Colon (tissue), 2 donors: ENCODE measurements at regions not wholly inside any gene's neighbourhood (a gene's known extent, or its start where the extent isn't known, plus 50 kb on each side); places are given as distances from the start of the nearest gene placed in this dataset.
"Not testable (repeated sequence)": the region's sequence is repeated elsewhere in the genome, so short reads cannot be mapped to it uniquely, and the experiment has no call there.

Experiments used
- FAIRE-seq: peaks from 2 replicates; lab custom pipeline; 2012; peaks lifted over from hg19 to GRCh38; lab: Jason Lieb, UNC
- donor health status: control.
- donor health status: control.

DNA sequence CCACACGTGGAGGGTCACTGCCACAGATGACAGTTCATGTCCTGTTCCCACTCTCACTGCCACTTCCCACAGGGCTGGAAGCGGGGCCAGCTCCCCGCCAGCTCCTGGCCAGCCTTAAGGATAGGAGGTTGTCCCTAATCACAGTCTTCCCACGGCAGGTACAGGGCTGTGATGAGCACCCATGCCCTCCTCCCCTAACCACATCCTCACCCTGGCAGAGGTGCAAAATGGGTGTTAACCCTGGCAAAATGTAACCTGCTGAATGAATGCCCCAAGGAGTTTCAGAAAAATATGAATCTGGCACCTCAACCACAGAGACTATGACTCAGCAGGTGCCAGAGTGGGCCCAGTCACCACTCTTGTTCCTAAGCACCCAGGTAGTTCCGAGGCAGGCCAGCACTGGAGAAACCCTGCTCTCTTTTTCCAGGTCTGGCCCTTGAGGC is 185.1 kb upstream of the TPM1 start:
- no peak for FAIRE-seq

- FAIRE-seq = no peak
Measured at GRCh38 chr15:62858343-62858742, 184.2 kb upstream of the TPM1 start.

GRCh38 chr15:62862717-62863116 is 179.8 kb upstream of the TPM1 start:
- FAIRE-seq = no peak

DNA sequence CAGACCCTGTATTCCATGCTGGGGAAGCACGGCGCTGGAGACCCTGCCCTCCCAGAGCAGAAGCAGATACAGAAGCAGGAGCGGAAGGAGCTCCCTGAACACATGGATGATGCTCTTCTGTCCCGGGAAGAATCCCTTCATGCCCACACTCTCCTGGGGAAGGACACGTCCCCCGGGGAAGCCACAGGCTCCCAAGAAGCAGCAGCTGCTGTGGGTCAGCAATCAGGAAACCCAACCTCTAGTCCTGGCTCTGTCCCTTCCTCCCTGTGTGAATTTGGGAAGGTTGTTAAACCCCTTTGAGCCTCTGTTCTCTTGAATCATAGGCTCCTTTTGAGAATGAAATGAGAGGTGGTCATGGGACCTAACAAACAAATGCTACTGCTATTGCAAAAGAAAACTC is 176.2 kb upstream of the TPM1 start:
- FAIRE-seq = no peak

- no peak for FAIRE-seq
Measured at GRCh38 chr15:62867844-62868243, 174.7 kb upstream of the TPM1 start.

- no peak for FAIRE-seq
Measured at GRCh38 chr15:62868507-62868906, 174.0 kb upstream of the TPM1 start.

GRCh38 chr15:62869116-62869515 is 173.4 kb upstream of the TPM1 start:
- no peak for FAIRE-seq

DNA sequence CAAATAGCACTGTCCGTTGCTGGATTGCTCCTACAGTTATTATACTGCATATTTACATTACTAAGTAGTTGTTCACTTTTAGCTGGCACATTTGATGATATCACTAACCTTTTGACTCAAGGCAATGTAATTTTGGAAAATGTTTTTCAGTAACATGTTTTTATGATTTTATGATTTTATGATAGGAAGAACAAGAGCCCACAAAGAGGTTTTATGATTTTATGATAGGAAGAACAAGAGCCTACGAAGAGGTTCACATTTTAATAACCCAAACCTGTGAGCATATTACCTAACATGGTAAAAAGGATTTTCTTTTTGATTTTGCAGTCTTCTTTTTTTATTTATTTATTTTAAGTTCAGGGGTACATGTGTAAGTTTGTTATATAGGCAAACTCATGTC is 172.3 kb upstream of the TPM1 start:
- peak; percentile 86 for FAIRE-seq

- FAIRE-seq = not testable (repeated sequence)
Measured at GRCh38 chr15:62870701-62871100, 171.8 kb upstream of the TPM1 start.

- FAIRE-seq = no peak
Measured at GRCh38 chr15:62873203-62873602, 169.3 kb upstream of the TPM1 start.

DNA sequence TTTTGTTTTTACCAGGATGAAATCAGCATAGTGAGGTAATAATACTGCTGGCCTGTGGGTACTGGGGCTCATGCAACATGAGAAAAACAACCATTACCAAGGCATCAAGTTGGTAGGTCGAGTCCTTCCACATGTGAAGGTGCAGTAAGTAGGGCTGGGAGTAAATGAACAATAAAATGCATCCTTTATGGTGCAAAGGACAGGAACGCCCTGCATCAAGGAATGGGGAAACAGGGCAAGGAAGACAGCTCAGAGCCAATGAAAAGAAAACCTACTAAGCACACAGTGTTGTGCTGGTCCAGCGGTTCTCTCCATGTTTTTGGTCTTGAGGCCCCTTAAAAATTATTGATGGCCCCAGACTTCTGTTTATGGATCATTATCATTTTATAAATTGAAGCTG is 168.5 kb upstream of the TPM1 start:
- FAIRE-seq = no peak

GRCh38 chr15:62874959-62875625 is 167.5 kb upstream of the TPM1 start:
- FAIRE-seq = no peak

DNA sequence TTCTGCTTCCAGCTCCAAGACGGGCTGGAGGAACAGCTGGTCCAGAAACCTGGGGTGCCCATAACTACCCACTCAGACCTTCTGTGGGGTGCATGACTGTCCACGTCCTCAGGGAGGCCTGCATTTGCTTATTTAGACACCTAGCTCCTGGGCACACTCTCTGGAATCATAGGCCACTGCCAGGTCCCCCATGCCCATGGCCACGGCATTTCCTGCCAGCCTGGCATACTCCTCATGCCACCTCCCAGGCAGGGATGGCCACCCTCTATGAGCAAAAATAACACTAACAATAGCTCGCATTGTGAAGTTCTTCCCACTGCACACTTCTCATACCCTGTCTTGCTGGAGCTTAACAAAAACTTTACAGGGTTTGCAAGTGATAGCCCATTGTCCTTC is 166.9 kb upstream of the TPM1 start:
- FAIRE-seq = no peak

- FAIRE-seq = no peak
Measured at GRCh38 chr15:62877276-62877857, 165.2 kb upstream of the TPM1 start.

GRCh38 chr15:62878070-62878469 is 164.5 kb upstream of the TPM1 start:
- no peak for FAIRE-seq

DNA sequence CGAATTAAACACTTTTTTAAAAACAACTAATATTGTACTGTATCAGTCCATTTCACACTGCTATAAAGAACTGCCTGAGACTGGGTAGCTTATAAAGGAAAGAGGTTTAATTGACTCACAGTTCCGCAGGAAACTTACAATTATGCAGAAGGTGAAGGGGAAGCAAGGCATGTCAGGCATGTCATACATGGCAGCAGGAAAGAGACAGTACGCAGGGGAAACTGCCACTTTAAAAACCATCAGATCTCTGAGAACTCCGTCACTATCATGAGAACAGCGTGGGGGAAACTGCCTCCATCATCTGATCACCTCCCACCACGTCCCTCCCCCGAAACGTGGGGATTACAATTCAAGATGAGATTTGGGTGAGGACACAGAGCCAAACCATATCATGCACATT is 162.8 kb upstream of the TPM1 start:
- FAIRE-seq = no peak

- no peak for FAIRE-seq
Measured at GRCh38 chr15:62880278-62880677, 162.3 kb upstream of the TPM1 start.

DNA sequence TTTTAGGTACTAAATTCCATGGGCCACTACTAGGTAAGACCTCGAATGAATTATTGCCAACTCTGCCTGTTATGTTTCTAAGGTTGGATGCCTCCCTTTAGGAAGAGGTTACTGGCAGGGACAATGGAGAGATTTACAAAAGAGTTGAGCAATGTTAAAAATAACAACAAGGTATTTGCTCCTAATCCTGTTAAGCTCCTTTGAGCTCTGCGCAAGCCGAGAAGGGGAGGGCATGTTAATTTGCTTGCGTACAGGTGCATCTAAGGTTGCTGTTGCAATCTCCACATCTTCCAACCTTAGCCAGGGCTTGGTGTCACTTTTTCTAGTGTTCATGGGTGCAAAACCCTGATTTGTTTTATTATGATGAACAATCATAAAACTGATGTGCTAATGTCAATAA is 161.5 kb upstream of the TPM1 start:
- FAIRE-seq = no peak

DNA sequence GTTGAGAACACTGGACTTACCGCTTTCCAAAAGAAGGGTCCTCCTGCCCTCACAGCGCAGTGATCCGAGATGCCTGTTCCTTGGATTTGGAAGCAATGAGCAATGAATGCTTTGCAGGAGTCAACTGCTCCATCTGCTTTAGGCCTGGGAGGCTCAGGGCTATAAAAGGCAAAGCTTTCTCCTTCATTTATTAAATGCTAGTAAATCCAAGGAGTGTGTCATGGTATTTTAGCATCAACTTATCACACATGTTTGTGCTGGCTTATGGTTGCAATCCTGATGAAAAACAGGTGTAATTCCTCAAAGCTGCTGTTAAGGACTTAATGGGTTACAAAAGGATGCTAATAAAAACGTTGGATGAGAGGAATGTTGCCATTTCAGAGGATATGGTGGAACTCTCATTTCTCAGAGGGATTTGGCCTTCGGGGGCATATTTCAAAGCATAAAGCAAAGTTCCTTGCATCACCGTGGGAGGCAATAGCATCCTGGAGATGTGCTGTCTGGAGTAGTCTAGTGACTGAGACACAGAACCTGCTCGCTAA is 158.5 kb upstream of the TPM1 start:
- FAIRE-seq = no peak

GRCh38 chr15:62886431-62887071 is 156.0 kb upstream of the TPM1 start:
- no peak for FAIRE-seq

GRCh38 chr15:62887113-62887570 is 155.4 kb upstream of the TPM1 start:
- no peak for FAIRE-seq

DNA sequence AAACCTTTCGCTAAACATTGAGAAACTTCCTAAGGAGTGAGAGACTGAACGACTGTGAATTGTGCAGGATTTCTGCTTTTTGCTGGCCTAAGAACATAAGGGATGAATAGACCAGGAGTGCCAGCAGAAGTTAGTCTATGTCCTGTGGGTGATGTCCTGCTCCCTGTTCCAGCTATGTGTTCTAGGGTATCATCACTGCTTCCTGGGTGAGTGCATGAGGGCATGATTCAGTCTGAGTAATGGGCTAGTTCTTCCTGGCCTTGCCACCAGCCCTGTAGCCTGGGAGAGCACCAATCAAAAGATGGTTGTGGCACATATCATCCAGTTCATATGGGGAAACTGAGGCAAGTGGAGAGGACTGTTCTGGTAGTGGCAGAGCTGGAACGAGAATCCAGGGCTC is 153.9 kb upstream of the TPM1 start:
- no peak for FAIRE-seq

GRCh38 chr15:62889141-62889661 is 153.3 kb upstream of the TPM1 start:
- FAIRE-seq = no peak
